ENCODE measurements at regions not wholly inside any gene's neighbourhood (a gene's known extent, or its start where the extent isn't known, plus 50 kb on each side); places are given as distances from the start of the nearest gene placed in this dataset.

DNA sequence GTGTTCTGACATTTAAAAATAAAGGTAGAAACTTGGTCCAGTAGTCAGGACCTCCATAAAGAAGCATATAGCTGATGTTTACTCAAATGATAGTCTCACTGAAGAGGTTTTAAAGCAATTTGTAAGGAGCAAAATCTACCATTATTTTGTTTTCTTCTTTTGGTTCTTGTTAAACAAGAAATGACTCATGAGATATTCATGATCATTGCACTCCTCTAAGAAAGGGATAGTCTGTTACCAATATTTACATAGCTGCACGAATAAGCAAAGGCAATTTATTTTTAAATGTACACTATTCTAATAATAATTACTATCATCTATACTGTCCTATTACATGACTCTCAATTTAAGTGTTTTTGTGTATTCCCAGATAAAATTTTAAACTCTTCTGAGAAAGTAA, 397.9 kb downstream of the FAM47B start:
- no peaks in the 10 kb centered on the region for H3K4me1 ChIP-seq
- intact Hi-C loops (cut with DNase I) = no loop called here
- no peak for DNase-seq
- H3K27me3 ChIP-seq = no peaks in the 10 kb centered on the region
- no peak for TF ChIP-seq CTCF (IDR thresholded peaks at IDR 0.05)
- no peak overlapping the region for H3K9ac ChIP-seq (ENCODE audit: low read depth in 2 of 2, low read length in 2 of 2)
- H3K36me3 ChIP-seq = no peaks in the 10 kb centered on the region
- H3K27ac ChIP-seq = no peak overlapping the region
- no peaks in the 10 kb centered on the region for H3K9me3 ChIP-seq
- no peak overlapping the region for H3K4me3 ChIP-seq

DNA sequence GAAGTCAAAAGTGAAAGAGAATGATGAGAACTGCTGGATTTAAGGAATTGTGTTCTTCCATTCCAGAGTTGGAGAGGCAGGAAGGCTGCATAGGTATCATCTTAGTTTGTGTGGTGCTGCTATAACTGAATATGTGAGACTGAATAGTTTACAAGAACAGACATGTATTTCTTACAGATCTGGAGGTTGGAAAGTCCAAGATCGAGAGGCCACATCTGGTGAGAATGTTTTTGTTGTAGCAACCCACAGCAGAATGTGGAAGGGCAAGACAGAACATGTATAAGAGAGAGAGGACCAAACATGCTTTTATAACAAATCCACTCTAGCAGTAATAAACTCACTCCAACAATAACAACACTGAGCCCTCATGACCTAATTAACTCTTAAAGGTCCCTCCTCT, 408.6 kb downstream of the FAM47B start:
- no peaks in the 10 kb centered on the region for H3K36me3 ChIP-seq
- intact Hi-C loops (cut with DNase I) = no loop called here

DNA sequence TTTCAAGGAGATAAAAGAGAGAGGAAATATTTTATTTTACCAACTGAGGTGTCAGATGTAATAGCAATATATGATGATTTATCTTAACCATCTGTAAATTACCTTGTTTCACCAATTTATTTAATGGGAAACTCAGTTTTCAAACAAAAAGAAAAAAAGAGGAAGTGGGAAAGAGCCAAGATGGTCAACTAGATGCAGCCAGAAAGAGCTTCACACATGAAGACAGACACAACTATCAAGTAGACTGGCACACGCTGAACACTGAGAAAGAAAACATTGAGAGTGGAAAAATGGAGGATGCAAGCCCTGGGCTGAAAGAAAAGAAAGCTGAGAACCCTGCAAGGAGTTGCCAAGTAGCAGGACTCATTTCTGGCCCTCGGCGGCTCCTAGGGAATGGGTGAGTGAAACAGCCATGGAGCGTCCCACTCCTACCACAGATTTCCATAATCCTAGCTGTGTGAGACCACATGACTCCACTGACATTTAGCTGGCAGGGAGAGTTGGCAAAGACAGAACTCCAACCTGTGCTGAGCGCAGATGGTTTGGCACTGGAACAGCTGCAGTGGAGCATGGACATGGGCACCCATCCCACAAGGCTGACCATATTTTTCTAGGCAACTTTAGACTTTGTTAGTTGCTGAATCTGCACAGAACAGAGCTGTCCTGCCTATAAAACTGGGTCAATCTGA, 409.3 kb downstream of the FAM47B start:
- H3K9me3 ChIP-seq = no peaks in the 10 kb centered on the region

More for the DNA sequence above, 408.6 kb downstream of the FAM47B start:
- H3K9me3 ChIP-seq = no peaks in the 10 kb centered on the region
- TF ChIP-seq CTCF (IDR thresholded peaks at IDR 0.05) = no peak
- H3K4me3 ChIP-seq = no peak overlapping the region
- H3K4me1 ChIP-seq = no peaks in the 10 kb centered on the region
- no peaks in the 10 kb centered on the region for H3K27me3 ChIP-seq
- no peak for DNase-seq
- no peak overlapping the region for H3K27ac ChIP-seq
- H3K9ac ChIP-seq (ENCODE audit: low read depth in 2 of 2, low read length in 2 of 2) = no peak overlapping the region

GRCh38 chrX:35357656-35358055, 415.1 kb downstream of the FAM47B start:
- no peaks in the 10 kb centered on the region for H3K27me3 ChIP-seq
- TF ChIP-seq CTCF (IDR thresholded peaks at IDR 0.05) = no peak
- no peaks in the 10 kb centered on the region for H3K9me3 ChIP-seq
- DNase-seq = no peak
- no peaks in the 10 kb centered on the region for H3K36me3 ChIP-seq
- no peak overlapping the region for H3K27ac ChIP-seq
- intact Hi-C loops (cut with DNase I) = no loop called here
- no peak overlapping the region for H3K4me3 ChIP-seq
- H3K4me1 ChIP-seq = no peaks in the 10 kb centered on the region
- no peak overlapping the region for H3K9ac ChIP-seq (ENCODE audit: low read depth in 2 of 2, low read length in 2 of 2)

More for the DNA sequence above, 409.3 kb downstream of the FAM47B start:
- H3K4me3 ChIP-seq = no peak overlapping the region
- intact Hi-C loops (cut with DNase I) = no loop called here
- H3K27me3 ChIP-seq = no peaks in the 10 kb centered on the region
- no peak overlapping the region for H3K9ac ChIP-seq (ENCODE audit: low read depth in 2 of 2, low read length in 2 of 2)
- H3K4me1 ChIP-seq = no peaks in the 10 kb centered on the region
- no peak for TF ChIP-seq CTCF (IDR thresholded peaks at IDR 0.05)
- no peak overlapping the region for H3K27ac ChIP-seq
- DNase-seq = no peak
- H3K36me3 ChIP-seq = no peaks in the 10 kb centered on the region

DNA sequence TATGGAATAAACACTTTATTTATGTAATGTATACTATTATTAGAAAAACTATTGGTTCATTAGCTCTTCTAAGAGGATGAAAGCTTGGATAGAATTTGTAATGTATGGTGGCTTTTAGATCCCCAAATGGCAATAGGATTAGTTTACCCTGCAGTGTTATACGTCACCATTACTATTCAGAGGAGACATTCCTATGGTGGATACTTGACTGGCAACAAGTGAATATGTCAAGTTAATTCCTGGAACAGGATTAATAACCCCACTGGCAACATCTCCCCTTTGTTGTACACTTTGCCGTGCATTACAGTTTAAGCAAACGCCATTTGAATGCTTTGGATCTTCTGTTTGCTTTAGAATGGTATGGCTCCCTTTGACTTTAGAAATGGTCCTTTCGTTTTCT, 420.3 kb downstream of the FAM47B start:
- Histone ChIP-seq H3K4me3 (no peak overlapping the region), H3K36me3 (no peaks in the 10 kb centered on the region), H3K27ac (no peak overlapping the region), H3K9me3 (no peaks in the 10 kb centered on the region), H3K27me3 (no peaks in the 10 kb centered on the region), H3K9ac (ENCODE audit: low read depth in 2 of 2, low read length in 2 of 2) (no peak overlapping the region), H3K4me1 (no peaks in the 10 kb centered on the region)
- intact Hi-C loops (cut with DNase I) = no loop called here
- no peak for TF ChIP-seq CTCF (IDR thresholded peaks at IDR 0.05)
- DNase-seq = no peak

Measured in colonic mucosa (tissue), 4 donors.